Suprapubic skin (tissue), 4 donors: ENCODE measurements at regions not wholly inside any gene's neighbourhood (a gene's known extent, or its start where the extent isn't known, plus 50 kb on each side); places are given as distances from the start of the nearest gene placed in this dataset.

Source experiments
- DNase-seq, 2 donors: peaks; one replicate each; pipeline ENCODE4 v3.0.0-alpha.2; 2019; ENCODE audit warnings: low spot score in 2 of 2
- H3K27ac ChIP-seq: fragments of 200-600 bp; sonication (generic); one replicate; pipeline ENCODE4 v1.5.1; 2019
- H3K27me3 ChIP-seq: fragments of 200-600 bp; sonication (generic); one replicate; pipeline ENCODE4 v1.5.1; 2019
- H3K36me3 ChIP-seq: fragments of 200-600 bp; sonication (generic); one replicate; pipeline ENCODE4 v1.5.1; 2019
- H3K4me1 ChIP-seq: fragments of 200-600 bp; sonication (generic); one replicate; pipeline ENCODE4 v1.5.1; 2019
- H3K4me3 ChIP-seq: fragments of 200-600 bp; sonication (generic); one replicate; pipeline ENCODE4 v1.5.1; 2019; ENCODE audit warnings: mild to moderate bottlenecking
- H3K9me3 ChIP-seq: fragments of 200-600 bp; sonication (generic); one replicate; pipeline ENCODE4 v1.5.1; 2019
- CTCF ChIP-seq, 2 donors: fragments of 200-600 bp in 1 of 2; fragments of 450-650 bp in 1 of 2; sonication (generic) in 1 of 2; IDR thresholded peaks; one replicate each; pipeline ENCODE4 v1.5.1; 2016 to 2019; ENCODE audit warnings: antibody characterized with exemption in 2 of 2, mild to moderate bottlenecking in 1 of 2, moderate library complexity in 1 of 2
- EP300 ChIP-seq: sonication (generic); formaldehyde crosslinking; IDR thresholded peaks from one replicate; pipeline ENCODE4 v1.6.1; 2017; ENCODE audit warnings: antibody characterized with exemption
- POLR2A ChIP-seq, 2 donors: fragments of 450-650 bp; IDR thresholded peaks; one replicate each; pipeline ENCODE4 v1.6.1; 2017; ENCODE audit warnings: antibody characterized with exemption in 2 of 2, mild to moderate bottlenecking in 2 of 2, moderate library complexity in 2 of 2
- POLR2AphosphoS5 ChIP-seq, 3 donors: sonication (generic); formaldehyde crosslinking; IDR thresholded peaks; one replicate each; pipeline ENCODE4 v1.6.1; 2017; ENCODE audit warnings: antibody characterized with exemption in 3 of 3
- WGBS: methylation state at CpG from one replicate; pipeline ENCODE4 v1.1.5; 2018; 5-methylcytosine and 5-hydroxymethylcytosine counted together

GRCh38 chr1:187948170-187948794 is 1119.5 kb downstream of the PLA2G4A start:
- DNase-seq = no peak
- H3K9me3 ChIP-seq = peaks cover 10% of the 10 kb centered on the region
- no peak overlapping the region for H3K27ac ChIP-seq
- no peak overlapping the region for H3K4me3 ChIP-seq
- H3K36me3 ChIP-seq = no peaks in the 10 kb centered on the region
- no peak for TF ChIP-seq CTCF (IDR thresholded peaks at IDR 0.05)
- no peak for TF ChIP-seq POLR2A (IDR thresholded peaks at IDR 0.05)
- TF ChIP-seq POLR2AphosphoS5 (IDR thresholded peaks at IDR 0.05) = no peak
- TF ChIP-seq EP300 = no peak
- WGBS = 100% methylated on average over 1 of the region's 1 CpG
- H3K4me1 ChIP-seq = no peaks in the 10 kb centered on the region
- H3K27me3 ChIP-seq = no peaks in the 10 kb centered on the region

GRCh38 chr1:187949567-187949966 is 1120.8 kb downstream of the PLA2G4A start:
- Histone ChIP-seq H3K9me3 (peaks cover 10% of the 10 kb centered on the region), H3K36me3 (no peaks in the 10 kb centered on the region), H3K4me3 (no peak overlapping the region), H3K4me1 (no peaks in the 10 kb centered on the region), H3K27me3 (no peaks in the 10 kb centered on the region), H3K27ac (no peak overlapping the region)
- no peak for DNase-seq
- 90% methylated on average over 1 of the region's 1 CpG for WGBS
- TF ChIP-seq EP300 (no peak), POLR2AphosphoS5 (IDR thresholded peaks at IDR 0.05) (no peak), POLR2A (IDR thresholded peaks at IDR 0.05) (no peak), CTCF (IDR thresholded peaks at IDR 0.05) (no peak)

- Histone ChIP-seq H3K9me3 (peaks cover 6% of the 10 kb centered on the region), H3K36me3 (no peaks in the 10 kb centered on the region), H3K4me3 (no peak overlapping the region), H3K27me3 (no peaks in the 10 kb centered on the region), H3K27ac (no peak overlapping the region), H3K4me1 (no peaks in the 10 kb centered on the region)
- TF ChIP-seq POLR2AphosphoS5 (IDR thresholded peaks at IDR 0.05) = no peak
- TF ChIP-seq CTCF (IDR thresholded peaks at IDR 0.05) = no peak
- no peak for TF ChIP-seq POLR2A (IDR thresholded peaks at IDR 0.05)
- DNase-seq = no peak
Observed at GRCh38 chr1:187951817-187952216, 1123.1 kb downstream of the PLA2G4A start.

- H3K27ac ChIP-seq = no peak overlapping the region
- peaks cover 6% of the 10 kb centered on the region for H3K9me3 ChIP-seq
- H3K27me3 ChIP-seq = no peaks in the 10 kb centered on the region
- no peak overlapping the region for H3K4me3 ChIP-seq
- H3K4me1 ChIP-seq = no peaks in the 10 kb centered on the region
- 86% methylated on average over 2 of the region's 2 CpGs for WGBS
- TF ChIP-seq POLR2A (IDR thresholded peaks at IDR 0.05) (no peak), CTCF (IDR thresholded peaks at IDR 0.05) (no peak), EP300 (no peak), POLR2AphosphoS5 (IDR thresholded peaks at IDR 0.05) (no peak)
- no peaks in the 10 kb centered on the region for H3K36me3 ChIP-seq
- no peak for DNase-seq
Observed at GRCh38 chr1:187952446-187952845, 1123.7 kb downstream of the PLA2G4A start.

GRCh38 chr1:187956975-187957374 is 1128.2 kb downstream of the PLA2G4A start:
- Histone ChIP-seq H3K4me1 (no peaks in the 10 kb centered on the region), H3K36me3 (no peaks in the 10 kb centered on the region), H3K9me3 (no peaks in the 10 kb centered on the region), H3K27me3 (no peaks in the 10 kb centered on the region), H3K27ac (no peak overlapping the region), H3K4me3 (no peak overlapping the region)
- WGBS = 28% methylated on average over 3 of the region's 3 CpGs
- TF ChIP-seq POLR2A (IDR thresholded peaks at IDR 0.05) (no peak), POLR2AphosphoS5 (IDR thresholded peaks at IDR 0.05) (no peak), CTCF (IDR thresholded peaks at IDR 0.05) (no peak), EP300 (no peak)
- DNase-seq = no peak
